HEK293 (cell line): ENCODE measurements at regions not wholly inside any gene's neighbourhood (a gene's known extent, or its start where the extent isn't known, plus 50 kb on each side); places are given as distances from the start of the nearest gene placed in this dataset.

ENCODE experiments used
- CTCF ChIA-PET: fragments of 350-600 bp; formaldehyde crosslinking; extraction: SDS; loops from one replicate; lab custom pipeline; 2021; ENCODE audit warnings: antibody characterized with exemption; lab: Yijun Ruan, JAX
- POLR2A ChIA-PET: fragments of 300-600 bp; formaldehyde crosslinking; extraction: SDS; loops from one replicate; lab custom pipeline; 2020; ENCODE audit warnings: antibody characterized with exemption, inconsistent platforms; lab: Yijun Ruan, JAX
- H3K27ac ChIP-seq: fragments of 200-500 bp; sonication (Bioruptor generic); 2 replicates; pipeline ENCODE4 v1.5.1; 2014; ENCODE audit warnings: low read depth, low read length, control low read depth, inconsistent platforms; ENCODE audit errors: extremely low read depth
- H3K36me3 ChIP-seq, 2 experiments: fragments of 200-500 bp in 1 of 2; sonication (Bioruptor generic) in 1 of 2; 1 replicate in 1 of 2; 2 replicates in 1 of 2; pipeline ENCODE4 v1.5.1; 2014 to 2017; ENCODE audit warnings: inconsistent platforms in 2 of 2, low read length in 2 of 2; ENCODE audit not compliant: control insufficient read depth in 2 of 2, insufficient read depth in 1 of 2
- H3K4me1 ChIP-seq: fragments of 200-500 bp; sonication (Bioruptor generic); 2 replicates; pipeline ENCODE4 v1.5.1; 2014; ENCODE audit warnings: mild to moderate bottlenecking, low read length, inconsistent platforms; ENCODE audit not compliant: control insufficient read depth, insufficient read depth
- H3K4me3 ChIP-seq: 2 replicates; pipeline ENCODE4 v1.5.1; 2011; ENCODE audit warnings: low read depth, mild to moderate bottlenecking, control low read depth, low read length, moderate library complexity
- H3K9me3 ChIP-seq: fragments of 200-500 bp; sonication (Bioruptor generic); 2 replicates; pipeline ENCODE4 v1.5.1; 2014; ENCODE audit warnings: low read depth, low read length, inconsistent platforms; ENCODE audit not compliant: control insufficient read depth, insufficient read depth
- GFI1B ChIP-seq: fragments of 450-650 bp; formaldehyde crosslinking; IDR thresholded peaks from 2 replicates; pipeline ENCODE4 v1.5.1; 2016; ENCODE audit warnings: missing biosample characterization, missing genetic modification characterization
- MZF1 ChIP-seq: fragments of 450-650 bp; formaldehyde crosslinking; IDR thresholded peaks from 2 replicates; pipeline ENCODE4 v1.5.1; 2017; ENCODE audit warnings: missing biosample characterization, missing genetic modification characterization, borderline replicate concordance
- PRDM10 ChIP-seq: fragments of 450-650 bp; formaldehyde crosslinking; IDR thresholded peaks from 2 replicates; pipeline ENCODE4 v1.5.1; 2016; ENCODE audit warnings: missing biosample characterization, missing genetic modification characterization
- PRDM6 ChIP-seq: fragments of 450-650 bp; formaldehyde crosslinking; IDR thresholded peaks from 2 replicates; pipeline ENCODE4 v1.5.1; 2017; ENCODE audit warnings: missing biosample characterization, missing genetic modification characterization
- ZBTB20 ChIP-seq: fragments of 450-650 bp; formaldehyde crosslinking; IDR thresholded peaks from 2 replicates; pipeline ENCODE4 v1.5.1; 2016; ENCODE audit warnings: missing biosample characterization, missing genetic modification characterization
- ZBTB8A ChIP-seq: fragments of 450-650 bp; formaldehyde crosslinking; IDR thresholded peaks from 2 replicates; pipeline ENCODE4 v1.5.1; 2016; ENCODE audit warnings: missing biosample characterization, missing genetic modification characterization
- ZNF114 ChIP-seq: fragments of 450-650 bp; formaldehyde crosslinking; IDR thresholded peaks from 2 replicates; pipeline ENCODE4 v1.5.0; 2017; ENCODE audit warnings: missing biosample characterization, missing genetic modification characterization
- ZNF148 ChIP-seq: fragments of 450-650 bp; formaldehyde crosslinking; IDR thresholded peaks from 2 replicates; pipeline ENCODE4 v1.5.0; 2017; ENCODE audit warnings: missing biosample characterization, missing genetic modification characterization, borderline replicate concordance
- ZNF155 ChIP-seq: fragments of 450-650 bp; formaldehyde crosslinking; IDR thresholded peaks from 2 replicates; pipeline ENCODE4 v1.5.1; 2016; ENCODE audit warnings: missing biosample characterization, missing genetic modification characterization
- ZNF18 ChIP-seq: fragments of 450-650 bp; formaldehyde crosslinking; IDR thresholded peaks from 2 replicates; pipeline ENCODE4 v1.5.1; 2016; ENCODE audit warnings: missing biosample characterization, missing genetic modification characterization
- ZNF184 ChIP-seq: fragments of 450-650 bp; IDR thresholded peaks from 2 replicates; pipeline ENCODE4 v1.5.1; 2018; ENCODE audit warnings: missing biosample characterization, mild to moderate bottlenecking, missing genetic modification characterization
- ZNF248 ChIP-seq: fragments of 450-650 bp; formaldehyde crosslinking; IDR thresholded peaks from 2 replicates; pipeline ENCODE4 v1.5.1; 2017; ENCODE audit warnings: missing biosample characterization, missing genetic modification characterization
- ZNF280C ChIP-seq: fragments of 450-650 bp; formaldehyde crosslinking; IDR thresholded peaks from 2 replicates; pipeline ENCODE4 v1.5.1; 2016; ENCODE audit warnings: missing biosample characterization, missing genetic modification characterization
- ZNF488 ChIP-seq: fragments of 450-650 bp; formaldehyde crosslinking; IDR thresholded peaks from 2 replicates; pipeline ENCODE4 v1.5.1; 2016; ENCODE audit warnings: missing biosample characterization, missing genetic modification characterization
- ZNF514 ChIP-seq: fragments of 450-650 bp; formaldehyde crosslinking; IDR thresholded peaks from 2 replicates; pipeline ENCODE4 v1.5.1; 2016; ENCODE audit warnings: missing biosample characterization, missing genetic modification characterization
- ZNF561 ChIP-seq: fragments of 450-650 bp; IDR thresholded peaks from 2 replicates; pipeline ENCODE4 v1.5.1; 2018; ENCODE audit warnings: missing biosample characterization, missing genetic modification characterization, borderline replicate concordance
- ZNF571 ChIP-seq: fragments of 450-650 bp; formaldehyde crosslinking; IDR thresholded peaks from 2 replicates; pipeline ENCODE4 v1.5.0; 2017; ENCODE audit warnings: missing biosample characterization, missing genetic modification characterization
- ZNF624 ChIP-seq: fragments of 450-650 bp; formaldehyde crosslinking; IDR thresholded peaks from 2 replicates; pipeline ENCODE4 v1.5.1; 2017; ENCODE audit warnings: missing biosample characterization, missing genetic modification characterization
- ZSCAN30 ChIP-seq: fragments of 450-650 bp; IDR thresholded peaks from 2 replicates; pipeline ENCODE4 v1.5.1; 2018; ENCODE audit warnings: missing biosample characterization, mild to moderate bottlenecking, missing genetic modification characterization, moderate library complexity
- ZSCAN4 ChIP-seq: fragments of 450-650 bp; formaldehyde crosslinking; IDR thresholded peaks from 2 replicates; pipeline ENCODE4 v1.5.1; 2017; ENCODE audit warnings: missing biosample characterization, missing genetic modification characterization

GRCh38 chr11:64484191-64485022 lies 71.3 kb upstream of the SLC22A11 start:
- H3K4me3 ChIP-seq = no peak overlapping the region
- POLR2A ChIA-PET = no interaction called here
- H3K36me3 ChIP-seq = no peaks in the 10 kb centered on the region
- no peaks in the 10 kb centered on the region for H3K4me1 ChIP-seq
- TF ChIP-seq ZNF624 (tag by site-specific recombination) (no peak), ZBTB8A (tag by site-specific recombination) (no peak), ZBTB20 (tag by site-specific recombination) (no peak), GFI1B (tag by site-specific recombination) (no peak), PRDM10 (no peak), ZNF571 (tag by site-specific recombination) (no peak), ZNF114 (tag by site-specific recombination) (no peak), PRDM6 (no peak), ZNF280C (tag by site-specific recombination) (no peak)
- TF ChIP-seq, all 188 proteins: peak for 0
- CTCF ChIA-PET = no interaction called here
- Histone ChIP-seq H3K9me3 (no peaks in the 10 kb centered on the region), H3K27ac (no peak overlapping the region)

- Histone ChIP-seq H3K9me3 (no peaks in the 10 kb centered on the region), H3K4me3 (no peak overlapping the region), H3K4me1 (no peaks in the 10 kb centered on the region), H3K27ac (no peak overlapping the region), H3K36me3 (no peaks in the 10 kb centered on the region)
- POLR2A ChIA-PET = no interaction called here
- CTCF ChIA-PET = interaction anchor here (7.7 kb wide), 1 partner anchor 167 kb away, joined by 90 read pairs; no protein-coding TSS in a partner anchor
- TF ChIP-seq ZNF514 (no peak), ZNF184 (no peak), ZSCAN4 (no peak), ZNF561 (tag by site-specific recombination) (no peak), MZF1 (tag by site-specific recombination) (no peak), ZNF248 (tag by site-specific recombination) (no peak), ZNF488 (tag by site-specific recombination) (no peak), ZSCAN30 (tag by site-specific recombination) (no peak), ZNF155 (tag by site-specific recombination) (no peak), ZNF18 (no peak), ZNF148 (tag by site-specific recombination) (no peak)
Observed at GRCh38 chr11:64485074-64485473, 70.7 kb upstream of the SLC22A11 start.
